ENCODE measurements at regions not wholly inside any gene's neighbourhood (a gene's known extent, or its start where the extent isn't known, plus 50 kb on each side); places are given as distances from the start of the nearest gene placed in this dataset.

DNA sequence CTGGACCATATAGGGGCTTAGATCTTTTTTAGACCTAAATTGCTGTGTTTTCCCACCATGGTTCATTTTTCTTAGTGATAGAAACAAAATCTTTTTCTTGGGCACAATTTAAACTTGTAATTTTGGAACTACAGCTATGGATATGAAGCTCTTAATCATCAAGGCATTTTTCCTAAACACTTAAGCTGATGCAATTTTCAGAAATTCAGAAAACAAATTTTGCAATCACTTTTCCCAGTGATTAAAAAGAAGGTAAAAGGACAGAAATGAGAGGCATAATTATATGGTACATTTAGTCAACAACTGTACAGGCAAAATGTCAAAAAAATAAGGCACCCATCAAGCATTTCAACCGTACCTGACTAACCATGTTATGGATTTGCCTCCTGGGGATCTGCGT lies 665.4 kb downstream of the XIRP2 start:
- TF ChIP-seq, protein P1, sequence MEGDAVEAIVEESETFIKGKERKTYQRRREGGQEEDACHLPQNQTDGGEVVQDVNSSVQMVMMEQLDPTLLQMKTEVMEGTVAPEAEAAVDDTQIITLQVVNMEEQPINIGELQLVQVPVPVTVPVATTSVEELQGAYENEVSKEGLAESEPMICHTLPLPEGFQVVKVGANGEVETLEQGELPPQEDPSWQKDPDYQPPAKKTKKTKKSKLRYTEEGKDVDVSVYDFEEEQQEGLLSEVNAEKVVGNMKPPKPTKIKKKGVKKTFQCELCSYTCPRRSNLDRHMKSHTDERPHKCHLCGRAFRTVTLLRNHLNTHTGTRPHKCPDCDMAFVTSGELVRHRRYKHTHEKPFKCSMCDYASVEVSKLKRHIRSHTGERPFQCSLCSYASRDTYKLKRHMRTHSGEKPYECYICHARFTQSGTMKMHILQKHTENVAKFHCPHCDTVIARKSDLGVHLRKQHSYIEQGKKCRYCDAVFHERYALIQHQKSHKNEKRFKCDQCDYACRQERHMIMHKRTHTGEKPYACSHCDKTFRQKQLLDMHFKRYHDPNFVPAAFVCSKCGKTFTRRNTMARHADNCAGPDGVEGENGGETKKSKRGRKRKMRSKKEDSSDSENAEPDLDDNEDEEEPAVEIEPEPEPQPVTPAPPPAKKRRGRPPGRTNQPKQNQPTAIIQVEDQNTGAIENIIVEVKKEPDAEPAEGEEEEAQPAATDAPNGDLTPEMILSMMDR (IDR thresholded peaks at IDR 0.05; ENCODE audit: low read depth, low read length, missing input control): no peak
- TF ChIP-seq EGR1 (IDR thresholded peaks at IDR 0.05; ENCODE audit: low read depth in 2 of 2) (no peak), TAF1 (conservative IDR thresholded peaks at IDR 0.05) (no peak), RAD21 (IDR thresholded peaks at IDR 0.05) (no peak), NR2F2 (IDR thresholded peaks at IDR 0.05) (no peak), YY1 (IDR thresholded peaks at IDR 0.05) (no peak), JUND (IDR thresholded peaks at IDR 0.05) (no peak), FOXA1 (IDR thresholded peaks at IDR 0.05) (no peak), GABPA (IDR thresholded peaks at IDR 0.05 in 1 of 2, conservative IDR thresholded peaks at IDR 0.05 in 1 of 2) (no peak), HNF4A (conservative IDR thresholded peaks at IDR 0.05) (no peak)
- TF ChIP-seq, protein P2, sequence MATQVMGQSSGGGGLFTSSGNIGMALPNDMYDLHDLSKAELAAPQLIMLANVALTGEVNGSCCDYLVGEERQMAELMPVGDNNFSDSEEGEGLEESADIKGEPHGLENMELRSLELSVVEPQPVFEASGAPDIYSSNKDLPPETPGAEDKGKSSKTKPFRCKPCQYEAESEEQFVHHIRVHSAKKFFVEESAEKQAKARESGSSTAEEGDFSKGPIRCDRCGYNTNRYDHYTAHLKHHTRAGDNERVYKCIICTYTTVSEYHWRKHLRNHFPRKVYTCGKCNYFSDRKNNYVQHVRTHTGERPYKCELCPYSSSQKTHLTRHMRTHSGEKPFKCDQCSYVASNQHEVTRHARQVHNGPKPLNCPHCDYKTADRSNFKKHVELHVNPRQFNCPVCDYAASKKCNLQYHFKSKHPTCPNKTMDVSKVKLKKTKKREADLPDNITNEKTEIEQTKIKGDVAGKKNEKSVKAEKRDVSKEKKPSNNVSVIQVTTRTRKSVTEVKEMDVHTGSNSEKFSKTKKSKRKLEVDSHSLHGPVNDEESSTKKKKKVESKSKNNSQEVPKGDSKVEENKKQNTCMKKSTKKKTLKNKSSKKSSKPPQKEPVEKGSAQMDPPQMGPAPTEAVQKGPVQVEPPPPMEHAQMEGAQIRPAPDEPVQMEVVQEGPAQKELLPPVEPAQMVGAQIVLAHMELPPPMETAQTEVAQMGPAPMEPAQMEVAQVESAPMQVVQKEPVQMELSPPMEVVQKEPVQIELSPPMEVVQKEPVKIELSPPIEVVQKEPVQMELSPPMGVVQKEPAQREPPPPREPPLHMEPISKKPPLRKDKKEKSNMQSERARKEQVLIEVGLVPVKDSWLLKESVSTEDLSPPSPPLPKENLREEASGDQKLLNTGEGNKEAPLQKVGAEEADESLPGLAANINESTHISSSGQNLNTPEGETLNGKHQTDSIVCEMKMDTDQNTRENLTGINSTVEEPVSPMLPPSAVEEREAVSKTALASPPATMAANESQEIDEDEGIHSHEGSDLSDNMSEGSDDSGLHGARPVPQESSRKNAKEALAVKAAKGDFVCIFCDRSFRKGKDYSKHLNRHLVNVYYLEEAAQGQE (IDR thresholded peaks at IDR 0.05): no peak
- TF ChIP-seq, protein P3, sequence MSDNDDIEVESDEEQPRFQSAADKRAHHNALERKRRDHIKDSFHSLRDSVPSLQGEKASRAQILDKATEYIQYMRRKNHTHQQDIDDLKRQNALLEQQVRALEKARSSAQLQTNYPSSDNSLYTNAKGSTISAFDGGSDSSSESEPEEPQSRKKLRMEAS (IDR thresholded peaks at IDR 0.05): no peak
